NT2/D1 (cell line): ENCODE measurements at regions not wholly inside any gene's neighbourhood (a gene's known extent, or its start where the extent isn't known, plus 50 kb on each side); places are given as distances from the start of the nearest gene placed in this dataset.
"Not testable (repeated sequence)": the region's sequence is repeated elsewhere in the genome, so short reads cannot be mapped to it uniquely, and the experiment has no call there.

Experiments
- SUZ12 ChIP-seq: IDR thresholded peaks from 2 replicates; pipeline ENCODE4 v1.6.1; 2011; ENCODE audit not compliant: insufficient read length, insufficient read depth; ENCODE audit errors: extremely low read depth
- YY1 ChIP-seq: IDR thresholded peaks from 2 replicates; pipeline ENCODE4 v1.6.1; 2011; ENCODE audit not compliant: insufficient read length, insufficient read depth
- ZNF274 ChIP-seq: IDR thresholded peaks from 2 replicates; pipeline ENCODE4 v1.6.1; 2011; ENCODE audit warnings: mild to moderate bottlenecking, low read depth, low read length

GRCh38 chrX:131663726-131664125, 119.9 kb downstream of the OR13H1 start:
- not testable (repeated sequence) for TF ChIP-seq SUZ12, YY1, ZNF274
